HL-60/S4 treated with retinoic acid at 250 ng/mL for 4 days and 3 days (cell line): ENCODE measurements at regions not wholly inside any gene's neighbourhood (a gene's known extent, or its start where the extent isn't known, plus 50 kb on each side); places are given as distances from the start of the nearest gene placed in this dataset.

Experiments
- in situ Hi-C: fragments of 300-500 bp; cut with MboI; formaldehyde crosslinking; loops from 2 replicates; pipeline ENCODE4 v1.7.0; 2022; ENCODE audit warnings: low sequenced_read_pairs

GRCh38 chr5:174606646-174607045 lies 117.7 kb upstream of the MSX2 start:
- in situ Hi-C loops, result no loop called here

GRCh38 chr5:174607205-174607604 lies 117.2 kb upstream of the MSX2 start:
- in situ Hi-C loops, result no loop called here

DNA sequence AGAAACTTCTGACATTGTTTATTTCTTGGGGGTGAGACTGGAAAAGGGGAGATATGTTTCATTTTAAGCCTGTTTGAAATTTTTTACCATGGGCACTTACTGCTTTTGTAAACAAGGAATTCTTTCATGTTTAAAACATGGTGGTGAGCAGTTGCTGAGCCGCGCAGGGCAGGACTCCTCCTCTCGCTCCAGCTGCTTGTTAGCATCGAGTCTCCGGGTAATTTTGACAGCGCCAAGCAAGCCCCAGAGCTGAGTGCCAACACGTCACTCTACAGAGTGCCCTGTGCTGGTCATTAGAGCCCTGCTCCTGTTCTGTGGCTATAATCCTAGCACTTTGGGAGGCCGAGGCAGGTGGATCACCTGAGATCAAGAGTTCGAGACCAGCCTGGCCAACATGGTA lies 116.5 kb upstream of the MSX2 start:
- in situ Hi-C loops, result no loop called here

- in situ Hi-C loops, result no loop called here
These were observed 115.7 kb upstream of the MSX2 start for GRCh38 chr5:174608631-174609097.

GRCh38 chr5:174609116-174609515 lies 115.3 kb upstream of the MSX2 start:
- in situ Hi-C loops, result no loop called here

- in situ Hi-C loops, result no loop called here
These were observed 113.4 kb upstream of the MSX2 start for GRCh38 chr5:174610968-174611367.

GRCh38 chr5:174612686-174613085 lies 111.7 kb upstream of the MSX2 start:
- in situ Hi-C loops, result no loop called here

DNA sequence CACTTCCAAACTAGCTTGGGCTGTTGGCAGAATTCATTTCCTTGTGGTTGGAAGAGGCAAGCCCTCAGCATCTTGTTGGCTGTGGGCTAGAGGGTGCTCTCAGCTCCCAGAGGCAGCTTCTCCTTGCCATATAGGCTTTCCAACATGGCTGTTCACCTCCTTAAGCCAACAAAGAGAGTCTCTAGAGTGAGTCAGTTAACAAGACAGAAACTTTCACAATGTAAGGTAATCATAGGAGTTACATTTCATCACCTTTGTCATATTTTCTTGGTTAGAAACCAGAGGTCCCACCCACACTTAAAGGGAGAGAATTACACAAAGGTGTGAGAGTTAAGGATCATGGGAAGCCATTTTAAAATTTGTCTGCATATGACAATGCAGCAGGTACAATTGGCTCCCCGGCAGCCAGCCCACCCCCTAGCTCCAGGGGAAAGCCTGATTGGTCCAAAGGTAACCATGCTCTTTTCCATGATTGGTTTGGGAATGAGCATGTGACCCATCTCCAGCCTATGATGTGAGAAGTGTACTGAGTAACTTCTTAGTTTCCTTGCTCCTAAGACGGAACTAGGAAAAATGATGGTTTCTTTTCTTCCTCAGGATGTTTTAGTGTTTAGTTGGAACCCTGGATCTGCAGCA lies 109.8 kb upstream of the MSX2 start:
- in situ Hi-C loops, result no loop called here

DNA sequence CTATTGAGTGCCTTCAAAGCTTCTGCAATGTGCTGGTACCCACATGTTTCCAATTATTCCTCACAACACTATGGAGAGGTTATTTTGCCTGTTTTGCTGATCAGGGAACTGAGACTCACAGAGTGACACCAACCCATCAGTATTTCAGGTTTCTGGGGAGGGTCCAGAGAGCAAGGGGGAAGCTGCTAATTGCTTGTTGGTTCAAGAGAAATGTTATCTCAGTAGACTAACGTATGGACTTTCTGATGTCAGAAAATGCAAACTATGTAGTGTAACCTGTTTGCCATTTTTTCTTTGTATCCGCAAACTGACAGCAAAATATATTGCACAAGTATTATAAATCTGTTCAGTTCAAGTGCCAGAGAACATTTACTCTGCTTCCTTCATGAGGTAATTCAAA lies 108.3 kb upstream of the MSX2 start:
- in situ Hi-C loops, result no loop called here

DNA sequence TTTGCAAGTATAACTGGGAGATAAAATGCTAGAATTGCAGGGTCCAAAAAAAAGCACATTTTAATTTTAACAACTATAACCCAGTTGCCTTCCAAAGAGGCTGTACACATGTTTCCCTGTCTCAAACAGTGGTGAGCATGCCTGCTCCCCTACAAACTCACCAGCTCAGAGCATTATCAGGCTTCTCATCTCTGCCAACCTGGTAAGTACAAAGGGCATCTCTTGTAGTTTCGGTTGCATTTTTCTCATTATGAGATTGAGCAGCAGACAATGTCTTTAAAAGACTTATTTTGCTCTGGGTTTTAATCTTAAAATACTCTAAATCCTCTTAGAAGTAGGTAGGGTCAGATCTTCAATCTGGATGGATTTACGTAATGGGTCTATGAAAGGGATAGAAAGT lies 107.1 kb upstream of the MSX2 start:
- in situ Hi-C loops, result no loop called here

- in situ Hi-C loops, result no loop called here
These were observed 106.5 kb upstream of the MSX2 start for GRCh38 chr5:174617910-174618309.

- in situ Hi-C loops, result no loop called here
These were observed 105.8 kb upstream of the MSX2 start for GRCh38 chr5:174618589-174618988.

DNA sequence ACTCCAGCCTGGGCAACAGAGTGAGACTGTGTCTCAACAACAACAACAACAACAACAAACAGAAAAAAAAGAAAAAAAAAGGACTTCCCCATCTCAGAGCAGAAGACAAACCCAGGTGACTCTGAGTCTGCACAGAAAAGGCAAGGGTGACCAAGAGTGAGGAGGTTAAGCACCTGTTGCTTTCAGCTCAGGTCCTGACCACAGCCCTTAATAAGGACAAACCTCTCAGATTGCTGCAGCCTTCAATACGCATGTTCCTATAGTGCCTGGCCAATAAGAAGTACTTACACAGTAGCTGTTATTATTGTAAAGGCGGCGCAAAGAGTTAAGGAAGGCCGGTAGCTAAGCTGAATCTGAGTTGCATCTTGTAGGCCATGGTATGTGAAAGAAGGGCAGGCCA lies 102.3 kb upstream of the MSX2 start:
- in situ Hi-C loops, result no loop called here

DNA sequence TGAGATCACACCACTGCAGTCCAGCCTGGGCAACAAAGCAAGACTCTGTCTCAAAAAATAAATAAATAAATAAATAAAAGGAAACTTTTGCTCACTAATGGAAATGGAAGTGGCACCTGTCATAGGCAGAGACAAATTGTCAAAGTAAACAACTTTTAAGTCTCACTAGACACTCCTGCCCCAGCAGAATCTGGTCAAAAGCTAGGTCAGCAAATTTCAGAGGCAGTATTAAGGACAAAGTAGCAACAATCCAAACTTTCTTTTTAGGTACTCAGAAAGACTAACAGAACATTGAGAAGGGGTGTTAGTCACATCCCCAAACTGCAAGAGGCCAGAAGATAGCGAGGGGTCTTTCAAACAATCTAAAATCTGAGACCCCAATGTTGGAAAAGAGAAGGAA lies 101.4 kb upstream of the MSX2 start:
- in situ Hi-C loops, result no loop called here

GRCh38 chr5:174623433-174624019 lies 100.9 kb upstream of the MSX2 start:
- in situ Hi-C loops, result no loop called here

DNA sequence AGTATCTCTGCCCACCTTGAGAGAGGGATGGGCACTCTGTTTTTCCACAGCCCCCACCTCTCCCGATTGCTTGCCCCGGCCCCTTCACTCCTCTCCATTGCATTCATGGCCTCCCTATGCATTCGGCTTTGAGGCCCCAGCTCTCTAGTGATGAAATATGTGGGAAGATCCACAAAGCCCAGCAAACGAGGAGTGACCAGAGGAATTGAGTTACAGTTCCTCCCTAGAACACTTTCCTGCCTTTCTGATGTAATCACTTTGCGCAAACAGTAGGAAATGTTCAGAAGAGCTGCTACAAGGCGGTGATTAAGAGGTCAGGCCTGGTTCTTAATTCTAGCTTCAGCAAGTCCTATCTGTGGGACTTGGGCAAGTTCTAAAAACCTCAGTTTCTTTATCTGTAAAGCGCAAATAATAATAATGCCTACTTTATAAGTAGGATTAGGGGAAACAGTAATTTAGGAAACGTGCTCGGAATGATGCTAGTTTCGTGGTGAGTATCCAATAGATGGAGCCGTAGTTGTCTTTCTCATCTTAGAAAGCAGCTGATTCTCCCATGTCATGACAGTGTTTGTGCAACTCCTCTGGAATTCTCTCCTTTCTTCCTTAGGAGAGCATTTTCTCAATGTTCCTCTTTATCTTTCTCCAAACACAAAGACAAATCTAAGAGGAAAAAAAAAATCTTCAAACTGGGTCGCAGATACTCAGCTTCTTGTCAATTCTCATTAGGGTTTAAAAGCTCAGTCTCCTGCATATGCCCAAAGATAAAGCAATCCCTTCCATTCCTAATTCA lies 99.5 kb upstream of the MSX2 start:
- in situ Hi-C loops, result no loop called here

GRCh38 chr5:174625591-174626350 lies 98.6 kb upstream of the MSX2 start:
- in situ Hi-C loops, result no loop called here

DNA sequence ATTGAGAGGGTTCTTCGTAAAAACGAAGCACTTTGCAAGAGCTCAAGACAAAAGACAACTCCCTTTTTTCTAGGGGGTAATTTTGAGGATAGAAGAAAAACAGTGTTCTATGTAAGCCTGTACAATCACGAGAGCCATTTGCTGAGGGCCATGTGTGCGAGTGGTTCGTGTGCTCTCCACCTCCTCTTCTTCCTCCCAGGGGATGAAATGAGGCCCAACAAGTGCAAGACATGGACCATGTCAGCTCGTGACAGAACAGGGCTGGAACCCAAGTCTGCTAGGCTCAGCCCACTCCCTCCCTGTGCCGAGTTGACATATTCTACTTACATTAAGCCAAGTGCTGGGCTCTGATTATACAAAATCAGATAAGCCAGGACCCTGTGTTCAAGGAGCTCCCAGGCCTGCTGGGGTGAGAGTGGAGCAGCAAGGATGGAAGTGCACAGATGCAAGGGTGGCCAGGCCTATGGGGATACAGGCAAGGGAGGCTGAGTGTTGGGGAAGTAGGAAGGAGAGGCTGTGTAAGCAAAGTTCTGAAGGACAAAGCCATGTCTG lies 97.9 kb upstream of the MSX2 start:
- in situ Hi-C loops, result no loop called here

- in situ Hi-C loops, result no loop called here
These were observed 88.3 kb upstream of the MSX2 start for GRCh38 chr5:174636094-174636493.

- in situ Hi-C loops, result no loop called here
These were observed 81.5 kb upstream of the MSX2 start for GRCh38 chr5:174642816-174643405.

GRCh38 chr5:174644436-174644835 lies 79.9 kb upstream of the MSX2 start:
- in situ Hi-C loops, result no loop called here
